ENCODE measurements at regions not wholly inside any gene's neighbourhood (a gene's known extent, or its start where the extent isn't known, plus 50 kb on each side); places are given as distances from the start of the nearest gene placed in this dataset.

GRCh38 chr11:26121466-26121865 lies 210.5 kb upstream of the ANO3 start:
- H3K4me3 ChIP-seq = no peak overlapping the region
- H3K9ac ChIP-seq = no peak overlapping the region
- no peaks in the 10 kb centered on the region for H4K20me1 ChIP-seq (ENCODE audit: insufficient read depth)
- H3K36me3 ChIP-seq (ENCODE audit: low read depth) = no peaks in the 10 kb centered on the region
- H3K27me3 ChIP-seq (replicated peaks; ENCODE audit: insufficient read depth) = no peaks in the 10 kb centered on the region
- 15 to 21% methylated on average over 2 of the region's 2 CpGs for WGBS, 2 experiments (ENCODE audit: low coverage in 1 of 2, low lambda C conversion rate in 2 of 2, missing lambda C conversion rate in 2 of 2)
- no peaks in the 10 kb centered on the region for H3K79me2 ChIP-seq (ENCODE audit: insufficient read depth)
- peak; percentile 2 for DNase-seq
- H3K4me2 ChIP-seq (ENCODE audit: unreplicated experiment) = no peak overlapping the region
- H3F3A ChIP-seq (ENCODE audit: insufficient read depth) = no peaks in the 10 kb centered on the region
- no peaks in the 10 kb centered on the region for H3K9me2 ChIP-seq (ENCODE audit: insufficient read depth)
- 0 out of 2 replicates have a peak, but pooled peaks cover 5% of the 10 kb centered on the region for H3K4me1 ChIP-seq (ENCODE audit: insufficient read depth)
- H3K9me3 ChIP-seq (ENCODE audit: low read depth) = no peaks in the 10 kb centered on the region
- no peak for TF ChIP-seq EZH2 (IDR thresholded peaks at IDR 0.05; ENCODE audit: insufficient read depth, poor library complexity, severe bottlenecking)
- TF ChIP-seq EZH2phosphoT487 (IDR thresholded peaks at IDR 0.05; ENCODE audit: insufficient read depth, low read depth) = no peak
- no peak overlapping the region for H2AFZ ChIP-seq
- in situ Hi-C loops (cut with MboI) = no loop called here
- H3K27ac ChIP-seq = no peak overlapping the region

GRCh38 chr11:26126741-26127140 lies 205.2 kb upstream of the ANO3 start:
- TF ChIP-seq EZH2 (IDR thresholded peaks at IDR 0.05; ENCODE audit: insufficient read depth, poor library complexity, severe bottlenecking) (no peak), EZH2phosphoT487 (IDR thresholded peaks at IDR 0.05; ENCODE audit: insufficient read depth, low read depth) (no peak)
- no peaks in the 10 kb centered on the region for H3F3A ChIP-seq (ENCODE audit: insufficient read depth)
- no peak overlapping the region for H3K9ac ChIP-seq
- 0 out of 2 replicates have a peak, but pooled peaks cover under 1% of the 10 kb centered on the region for H3K4me1 ChIP-seq (ENCODE audit: insufficient read depth)
- no peak for DNase-seq
- no peak overlapping the region for H3K4me3 ChIP-seq
- no peaks in the 10 kb centered on the region for H3K9me3 ChIP-seq (ENCODE audit: low read depth)
- no peaks in the 10 kb centered on the region for H3K9me2 ChIP-seq (ENCODE audit: insufficient read depth)
- H3K36me3 ChIP-seq (ENCODE audit: low read depth) = no peaks in the 10 kb centered on the region
- in situ Hi-C loops (cut with MboI) = no loop called here
- no peak overlapping the region for H3K4me2 ChIP-seq (ENCODE audit: unreplicated experiment)
- H3K27me3 ChIP-seq (replicated peaks; ENCODE audit: insufficient read depth) = no peaks in the 10 kb centered on the region
- H3K79me2 ChIP-seq (ENCODE audit: insufficient read depth) = no peaks in the 10 kb centered on the region
- no peaks in the 10 kb centered on the region for H4K20me1 ChIP-seq (ENCODE audit: insufficient read depth)
- H2AFZ ChIP-seq = no peak overlapping the region
- no peak overlapping the region for H3K27ac ChIP-seq

GRCh38 chr11:26127336-26127735 lies 204.6 kb upstream of the ANO3 start:
- no peaks in the 10 kb centered on the region for H3K36me3 ChIP-seq (ENCODE audit: low read depth)
- no peaks in the 10 kb centered on the region for H3K9me3 ChIP-seq (ENCODE audit: low read depth)
- no peaks in the 10 kb centered on the region for H3K9me2 ChIP-seq (ENCODE audit: insufficient read depth)
- H3K4me1 ChIP-seq (ENCODE audit: insufficient read depth) = no peaks in the 10 kb centered on the region
- H3K27ac ChIP-seq = no peak overlapping the region
- H3K4me2 ChIP-seq (ENCODE audit: unreplicated experiment) = no peak overlapping the region
- H3K4me3 ChIP-seq = no peak overlapping the region
- TF ChIP-seq EZH2phosphoT487 (IDR thresholded peaks at IDR 0.05; ENCODE audit: insufficient read depth, low read depth) (no peak), EZH2 (IDR thresholded peaks at IDR 0.05; ENCODE audit: insufficient read depth, poor library complexity, severe bottlenecking) (no peak)
- H2AFZ ChIP-seq = no peak overlapping the region
- H3F3A ChIP-seq (ENCODE audit: insufficient read depth) = no peaks in the 10 kb centered on the region
- no peaks in the 10 kb centered on the region for H3K27me3 ChIP-seq (replicated peaks; ENCODE audit: insufficient read depth)
- H4K20me1 ChIP-seq (ENCODE audit: insufficient read depth) = no peaks in the 10 kb centered on the region
- in situ Hi-C loops (cut with MboI) = no loop called here
- DNase-seq = no peak
- no peaks in the 10 kb centered on the region for H3K79me2 ChIP-seq (ENCODE audit: insufficient read depth)
- no peak overlapping the region for H3K9ac ChIP-seq

GRCh38 chr11:26131406-26131805 lies 200.5 kb upstream of the ANO3 start:
- no peak for DNase-seq
- Histone ChIP-seq H3K9me3 (ENCODE audit: low read depth) (no peaks in the 10 kb centered on the region), H3K4me1 (ENCODE audit: insufficient read depth) (no peaks in the 10 kb centered on the region), H3F3A (ENCODE audit: insufficient read depth) (no peaks in the 10 kb centered on the region), H3K36me3 (ENCODE audit: low read depth) (no peaks in the 10 kb centered on the region), H4K20me1 (ENCODE audit: insufficient read depth) (no peaks in the 10 kb centered on the region), H3K4me2 (ENCODE audit: unreplicated experiment) (no peak overlapping the region), H3K79me2 (ENCODE audit: insufficient read depth) (no peaks in the 10 kb centered on the region), H3K9ac (no peak overlapping the region), H2AFZ (no peak overlapping the region), H3K4me3 (no peak overlapping the region), H3K9me2 (ENCODE audit: insufficient read depth) (no peaks in the 10 kb centered on the region), H3K27me3 (replicated peaks; ENCODE audit: insufficient read depth) (no peaks in the 10 kb centered on the region), H3K27ac (no peak overlapping the region)
- in situ Hi-C loops (cut with MboI) = loop anchor here (10.0 kb wide), 1 partner anchor 147 kb away; no protein-coding TSS in a partner anchor
- TF ChIP-seq EZH2phosphoT487 (IDR thresholded peaks at IDR 0.05; ENCODE audit: insufficient read depth, low read depth) (no peak), EZH2 (IDR thresholded peaks at IDR 0.05; ENCODE audit: insufficient read depth, poor library complexity, severe bottlenecking) (no peak)

GRCh38 chr11:26134053-26134452 lies 197.9 kb upstream of the ANO3 start:
- Histone ChIP-seq H3F3A (ENCODE audit: insufficient read depth) (no peaks in the 10 kb centered on the region), H4K20me1 (ENCODE audit: insufficient read depth) (no peaks in the 10 kb centered on the region), H3K36me3 (ENCODE audit: low read depth) (no peaks in the 10 kb centered on the region), H2AFZ (no peak overlapping the region), H3K9ac (no peak overlapping the region), H3K27me3 (replicated peaks; ENCODE audit: insufficient read depth) (no peaks in the 10 kb centered on the region), H3K27ac (no peak overlapping the region), H3K4me3 (no peak overlapping the region), H3K4me2 (ENCODE audit: unreplicated experiment) (no peak overlapping the region), H3K79me2 (ENCODE audit: insufficient read depth) (no peaks in the 10 kb centered on the region), H3K4me1 (ENCODE audit: insufficient read depth) (no peaks in the 10 kb centered on the region), H3K9me3 (ENCODE audit: low read depth) (no peaks in the 10 kb centered on the region), H3K9me2 (ENCODE audit: insufficient read depth) (no peaks in the 10 kb centered on the region)
- 85 to 95% methylated on average over 1 of the region's 1 CpG for WGBS, 2 experiments (ENCODE audit: low coverage in 1 of 2, low lambda C conversion rate in 2 of 2, missing lambda C conversion rate in 2 of 2)
- no peak for DNase-seq
- no peak for TF ChIP-seq EZH2 (IDR thresholded peaks at IDR 0.05; ENCODE audit: insufficient read depth, poor library complexity, severe bottlenecking)
- TF ChIP-seq EZH2phosphoT487 (IDR thresholded peaks at IDR 0.05; ENCODE audit: insufficient read depth, low read depth) = no peak
- in situ Hi-C loops (cut with MboI) = loop anchor here (10.0 kb wide), 1 partner anchor 149 kb away; no protein-coding TSS in a partner anchor

All from GM23248 (cell line).